ENCODE measurements at regions not wholly inside any gene's neighbourhood (a gene's known extent, or its start where the extent isn't known, plus 50 kb on each side); places are given as distances from the start of the nearest gene placed in this dataset.

- Histone ChIP-seq H3K18ac (ENCODE audit: insufficient read length, low read depth, low read length) (no peak overlapping the region), H2BK120ac (ENCODE audit: low read depth, low read length, poor library complexity, severe bottlenecking) (no peak overlapping the region), H2BK20ac (ENCODE audit: low read depth, low read length, poor library complexity, severe bottlenecking) (no peak overlapping the region), H2AK5ac (ENCODE audit: insufficient read length, low read length) (no peak overlapping the region), H4K91ac (ENCODE audit: insufficient read length, low read depth, low read length) (no peak overlapping the region), H2AFZ (ENCODE audit: low read length) (no peak overlapping the region), H3K23me2 (ENCODE audit: insufficient read length, low read depth, low read length, poor library complexity, severe bottlenecking) (no peaks in the 10 kb centered on the region), H2BK12ac (ENCODE audit: insufficient read length, low read depth, low read length) (no peak overlapping the region), H3K9ac (ENCODE audit: extremely low read depth, insufficient read length, low read length) (no peak overlapping the region), H3K9me3 (ENCODE audit: control insufficient read depth, low read depth, low read length) (no peaks in the 10 kb centered on the region), H3K14ac (ENCODE audit: insufficient read depth, low read length) (no peak overlapping the region), H3K4ac (ENCODE audit: low read depth, low read length) (no peak overlapping the region), H4K8ac (replicated peaks; ENCODE audit: insufficient read length, low read depth, low read length) (no peak overlapping the region), H2BK15ac (ENCODE audit: low read depth, low read length) (no peak overlapping the region), H4K5ac (ENCODE audit: insufficient read length, low read depth, low read length) (no peak overlapping the region), H3K27ac (ENCODE audit: insufficient read length, low read depth, low read length) (no peak overlapping the region), H3K27me3 (ENCODE audit: insufficient read depth, low read length) (no peaks in the 10 kb centered on the region), H3K4me2 (ENCODE audit: insufficient read depth, insufficient read length, low read length) (no peak overlapping the region), H3T11ph (ENCODE audit: low read length) (no peak overlapping the region), H3K56ac (ENCODE audit: insufficient read length, low read depth, low read length) (no peak overlapping the region), H4K20me1 (ENCODE audit: control insufficient read depth, insufficient read depth, insufficient read length) (no peaks in the 10 kb centered on the region), H3K4me1 (ENCODE audit: insufficient read depth, low read length) (no peaks in the 10 kb centered on the region), H3K23ac (ENCODE audit: insufficient read length, low read depth, low read length) (no peak overlapping the region), H3K79me2 (ENCODE audit: insufficient read depth, low read length) (peaks cover 2% of the 10 kb centered on the region; the same call in 1 of the 2 replicates), H2BK5ac (ENCODE audit: insufficient read length, low read length) (no peak overlapping the region), H3K79me1 (ENCODE audit: insufficient read depth, low read depth, low read length, poor library complexity, severe bottlenecking) (no peaks in the 10 kb centered on the region)
- Mint-ChIP-seq H3K4me3 (no peak overlapping the region), H3K36me3 (ENCODE audit: insufficient read depth in 1 of 3, low read depth in 3 of 3) (peaks cover 13 to 39% (median 31%) of the 10 kb centered on the region in 3 experiments; a peak in 6 of 7 replicates), H3K27me3 (ENCODE audit: low read depth) (no peaks in the 10 kb centered on the region), H3K9me3 (no peaks in the 10 kb centered on the region), H3K27ac (no peak overlapping the region), H3K4me1 (no peaks in the 10 kb centered on the region)
- DNase-seq: no peak
- WGBS (ENCODE audit: extremely low coverage, insufficient read length, low lambda C conversion rate): no CpG with 5 or more reads among the region's 9 CpGs
- no peak for TF ChIP-seq CTCF (conservative IDR thresholded peaks at IDR 0.05)
Observed at GRCh38 chr19:5282901-5283300, 57.7 kb downstream of the PTPRS start.
